ENCODE measurements at regions not wholly inside any gene's neighbourhood (a gene's known extent, or its start where the extent isn't known, plus 50 kb on each side); places are given as distances from the start of the nearest gene placed in this dataset.

DNA sequence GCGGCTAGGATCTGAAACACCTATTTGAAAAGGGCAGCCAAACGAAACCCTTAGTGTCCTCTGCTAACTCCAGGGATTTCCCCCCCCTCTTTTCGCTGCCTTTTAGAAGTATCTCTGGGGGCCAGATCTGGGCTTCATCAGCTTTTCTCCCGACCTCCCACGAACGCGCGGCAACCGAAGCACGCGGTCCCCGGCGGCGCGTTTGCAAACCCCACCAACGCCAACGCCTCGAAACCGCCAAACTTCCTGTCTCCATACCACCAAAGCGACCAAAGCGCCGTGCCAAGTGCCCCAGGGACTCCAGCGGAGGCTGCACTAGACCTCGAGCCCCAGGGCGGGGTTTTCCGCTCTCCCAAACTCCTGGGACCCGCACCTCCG is 155.8 kb upstream of the FRMD4B start:
- TF ChIP-seq POLR2AphosphoS5 (IDR thresholded peaks at IDR 0.05; ENCODE audit: low read depth, low read length) (no peak), SIN3A (IDR thresholded peaks at IDR 0.05; ENCODE audit: borderline replicate concordance, insufficient read depth, low read length) (no peak), TAF1 (IDR thresholded peaks at IDR 0.05; ENCODE audit: borderline replicate concordance, insufficient read depth, low read length) (no peak), FOXP2 (optimal IDR thresholded peaks at IDR 0.05; ENCODE audit: borderline replicate concordance, extremely low read depth, extremely low read length, insufficient read depth) (no peak)
- TF ChIP-seq, protein P1, sequence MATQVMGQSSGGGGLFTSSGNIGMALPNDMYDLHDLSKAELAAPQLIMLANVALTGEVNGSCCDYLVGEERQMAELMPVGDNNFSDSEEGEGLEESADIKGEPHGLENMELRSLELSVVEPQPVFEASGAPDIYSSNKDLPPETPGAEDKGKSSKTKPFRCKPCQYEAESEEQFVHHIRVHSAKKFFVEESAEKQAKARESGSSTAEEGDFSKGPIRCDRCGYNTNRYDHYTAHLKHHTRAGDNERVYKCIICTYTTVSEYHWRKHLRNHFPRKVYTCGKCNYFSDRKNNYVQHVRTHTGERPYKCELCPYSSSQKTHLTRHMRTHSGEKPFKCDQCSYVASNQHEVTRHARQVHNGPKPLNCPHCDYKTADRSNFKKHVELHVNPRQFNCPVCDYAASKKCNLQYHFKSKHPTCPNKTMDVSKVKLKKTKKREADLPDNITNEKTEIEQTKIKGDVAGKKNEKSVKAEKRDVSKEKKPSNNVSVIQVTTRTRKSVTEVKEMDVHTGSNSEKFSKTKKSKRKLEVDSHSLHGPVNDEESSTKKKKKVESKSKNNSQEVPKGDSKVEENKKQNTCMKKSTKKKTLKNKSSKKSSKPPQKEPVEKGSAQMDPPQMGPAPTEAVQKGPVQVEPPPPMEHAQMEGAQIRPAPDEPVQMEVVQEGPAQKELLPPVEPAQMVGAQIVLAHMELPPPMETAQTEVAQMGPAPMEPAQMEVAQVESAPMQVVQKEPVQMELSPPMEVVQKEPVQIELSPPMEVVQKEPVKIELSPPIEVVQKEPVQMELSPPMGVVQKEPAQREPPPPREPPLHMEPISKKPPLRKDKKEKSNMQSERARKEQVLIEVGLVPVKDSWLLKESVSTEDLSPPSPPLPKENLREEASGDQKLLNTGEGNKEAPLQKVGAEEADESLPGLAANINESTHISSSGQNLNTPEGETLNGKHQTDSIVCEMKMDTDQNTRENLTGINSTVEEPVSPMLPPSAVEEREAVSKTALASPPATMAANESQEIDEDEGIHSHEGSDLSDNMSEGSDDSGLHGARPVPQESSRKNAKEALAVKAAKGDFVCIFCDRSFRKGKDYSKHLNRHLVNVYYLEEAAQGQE (IDR thresholded peaks at IDR 0.05; ENCODE audit: insufficient read depth in 1 of 2, low read depth in 2 of 2, low read length in 2 of 2) = no peak

DNA sequence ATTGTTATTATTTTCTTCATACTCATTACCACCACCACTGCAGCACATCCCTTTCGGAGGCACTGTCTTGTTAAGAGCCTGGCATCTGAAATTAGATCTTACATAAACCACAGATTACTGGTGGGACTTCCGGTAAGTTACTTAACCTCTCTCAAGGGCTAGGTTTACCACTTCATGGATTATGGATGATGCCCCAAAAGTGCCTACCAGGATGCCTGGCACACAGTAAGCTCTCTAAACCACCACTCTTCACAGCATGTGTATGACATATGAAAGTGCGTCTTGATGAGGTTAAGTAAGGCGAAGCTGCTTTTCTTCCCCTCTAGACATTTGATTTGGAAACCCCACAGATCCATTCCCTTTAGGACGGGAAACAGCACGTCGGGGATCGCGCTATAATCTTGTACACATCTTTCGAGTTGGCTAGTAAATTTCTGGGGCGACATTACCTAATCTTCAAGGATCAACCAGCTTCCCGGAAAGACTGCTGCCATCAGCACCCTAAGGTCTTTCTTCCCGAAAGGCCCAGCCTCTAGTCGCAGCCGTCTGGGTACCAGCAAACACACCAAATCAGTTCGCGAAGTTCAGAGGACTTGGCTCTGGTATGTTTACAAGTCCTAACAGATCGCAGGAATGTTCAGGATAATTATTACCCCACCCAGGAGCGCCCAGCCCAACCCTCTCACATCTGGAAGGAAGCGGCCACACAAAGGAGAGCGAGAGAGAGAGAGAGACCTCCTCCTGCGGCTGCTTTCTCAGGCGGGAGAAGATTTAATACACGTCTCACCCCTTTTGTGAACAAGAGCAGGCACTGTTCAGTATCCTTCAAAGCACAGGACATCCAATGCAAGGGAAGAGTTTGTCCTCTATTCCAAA is 155.1 kb upstream of the FRMD4B start:
- TF ChIP-seq FOXP2 (optimal IDR thresholded peaks at IDR 0.05; ENCODE audit: borderline replicate concordance, extremely low read depth, extremely low read length, insufficient read depth) (no peak), POLR2AphosphoS5 (IDR thresholded peaks at IDR 0.05; ENCODE audit: low read depth, low read length) (no peak)
- TF ChIP-seq, protein P1 (IDR thresholded peaks at IDR 0.05; ENCODE audit: insufficient read depth in 1 of 2, low read depth in 2 of 2, low read length in 2 of 2) = no peak

GRCh38 chr3:69539134-69539533 is 153.2 kb upstream of the FRMD4B start:
- no peak for TF ChIP-seq POLR2AphosphoS5 (IDR thresholded peaks at IDR 0.05; ENCODE audit: low read depth, low read length)
- no peak for TF ChIP-seq FOXP2 (optimal IDR thresholded peaks at IDR 0.05; ENCODE audit: borderline replicate concordance, extremely low read depth, extremely low read length, insufficient read depth)
- TF ChIP-seq TAF1 (IDR thresholded peaks at IDR 0.05; ENCODE audit: borderline replicate concordance, insufficient read depth, low read length) = no peak
- TF ChIP-seq, protein P1 (IDR thresholded peaks at IDR 0.05; ENCODE audit: insufficient read depth in 1 of 2, low read depth in 2 of 2, low read length in 2 of 2) = no peak
- TF ChIP-seq SIN3A (IDR thresholded peaks at IDR 0.05; ENCODE audit: borderline replicate concordance, insufficient read depth, low read length) = no peak

- no peak for TF ChIP-seq SIN3A (IDR thresholded peaks at IDR 0.05; ENCODE audit: borderline replicate concordance, insufficient read depth, low read length)
- TF ChIP-seq TAF1 (IDR thresholded peaks at IDR 0.05; ENCODE audit: borderline replicate concordance, insufficient read depth, low read length) = no peak
- no peak for TF ChIP-seq POLR2AphosphoS5 (IDR thresholded peaks at IDR 0.05; ENCODE audit: low read depth, low read length)
- no peak for TF ChIP-seq FOXP2 (optimal IDR thresholded peaks at IDR 0.05; ENCODE audit: borderline replicate concordance, extremely low read depth, extremely low read length, insufficient read depth)
- TF ChIP-seq, protein P1 (IDR thresholded peaks at IDR 0.05; ENCODE audit: insufficient read depth in 1 of 2, low read depth in 2 of 2, low read length in 2 of 2) = no peak
These were observed 152.4 kb upstream of the FRMD4B start for GRCh38 chr3:69538281-69538680.

Measured in PFSK-1 (cell line).